HG02970 (cell line): ENCODE measurements at regions not wholly inside any gene's neighbourhood (a gene's known extent, or its start where the extent isn't known, plus 50 kb on each side); places are given as distances from the start of the nearest gene placed in this dataset.

Experiments
- ATAC-seq: cut with Tn5 transposase; IDR thresholded peaks from one replicate; pipeline ENCODE4 v1.9.1; 2021; ENCODE audit warnings: mild to moderate bottlenecking, moderate library complexity, moderate number of reproducible peaks; ENCODE audit not compliant: unreplicated experiment, low FRiP score

DNA sequence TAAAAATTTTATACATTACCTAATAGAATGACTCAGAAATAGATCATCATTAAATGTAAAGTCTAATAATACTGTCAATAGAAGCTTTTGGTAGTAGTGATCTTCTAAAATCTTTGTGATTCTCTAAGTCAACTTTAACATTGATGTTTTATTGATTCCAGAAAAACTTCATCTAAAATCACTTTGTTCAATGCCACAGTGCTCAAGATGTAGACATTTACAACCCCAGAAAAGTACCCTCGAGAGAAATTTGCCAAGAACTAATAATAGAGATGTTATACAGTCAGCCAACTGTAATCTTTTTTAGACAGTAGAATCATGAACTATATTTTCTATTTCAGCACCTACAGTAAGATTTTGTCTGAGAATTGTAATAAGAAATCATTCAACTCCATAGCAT is 369.2 kb upstream of the AKR1E2 start:
- ATAC-seq = no peak

GRCh38 chr10:4456279-4456678 is 369.7 kb upstream of the AKR1E2 start:
- no peak for ATAC-seq

DNA sequence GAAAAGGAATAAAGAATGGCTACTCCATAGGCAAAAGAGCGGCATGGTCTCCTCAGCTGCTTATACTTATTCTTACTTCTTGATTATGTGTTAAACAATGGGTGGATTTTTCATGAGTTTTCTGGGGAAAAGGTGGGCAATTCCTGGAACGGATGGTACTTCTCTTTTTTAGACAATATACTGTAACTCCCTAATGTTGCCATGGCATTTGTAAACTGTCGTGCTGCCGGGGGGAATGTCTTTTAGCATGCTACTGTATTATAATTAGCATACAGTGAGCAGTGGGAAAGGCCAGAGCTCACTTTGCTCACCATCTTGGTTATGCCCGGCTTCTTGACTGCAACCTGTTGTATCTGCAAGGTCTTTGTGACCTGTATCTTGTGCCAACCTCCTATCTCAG is 372.1 kb upstream of the AKR1E2 start:
- no peak for ATAC-seq

DNA sequence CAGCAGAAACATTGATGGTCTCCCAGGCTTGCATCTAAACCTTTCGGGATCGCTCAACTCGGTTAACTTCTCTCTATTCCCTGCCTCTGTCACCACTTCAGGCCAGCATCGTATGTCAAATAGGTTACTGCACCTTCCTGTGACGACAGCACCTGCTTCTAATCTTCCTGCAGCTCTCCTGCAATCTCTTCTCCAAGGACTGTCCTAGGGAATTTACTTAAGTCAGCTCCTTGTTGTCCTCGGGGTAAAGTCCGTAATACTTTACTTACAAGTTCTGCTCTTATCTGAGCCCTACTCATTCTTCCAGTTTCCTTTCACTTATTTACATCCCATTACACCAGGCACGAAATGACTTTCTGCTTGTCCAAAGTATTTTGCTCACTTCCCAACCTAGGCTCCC is 372.7 kb upstream of the AKR1E2 start:
- ATAC-seq = no peak

GRCh38 chr10:4450981-4451908 is 374.8 kb upstream of the AKR1E2 start:
- no peak for ATAC-seq

DNA sequence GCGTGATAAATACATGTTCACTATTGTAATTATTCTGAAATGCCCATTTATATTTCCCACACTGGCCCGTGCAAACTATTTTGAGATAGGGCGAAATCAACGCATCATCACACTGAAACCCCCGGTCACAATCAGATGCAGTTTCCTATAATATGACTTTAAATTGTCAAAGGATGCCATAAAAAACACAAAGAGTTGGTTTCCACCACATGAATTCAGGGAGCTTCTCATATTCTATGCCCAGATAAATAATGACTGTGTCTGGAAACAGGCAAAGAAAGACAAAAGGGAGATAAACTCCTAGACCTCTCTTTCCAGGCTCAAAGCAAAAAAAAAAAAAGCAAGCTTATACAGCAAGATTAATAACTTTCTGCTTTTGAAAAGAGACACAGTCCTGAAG is 375.8 kb upstream of the AKR1E2 start:
- ATAC-seq = no peak

- ATAC-seq = no peak
Measured at GRCh38 chr10:4448030-4448429, 378.0 kb upstream of the AKR1E2 start.

- ATAC-seq = no peak
Measured at GRCh38 chr10:4443419-4443818, 382.6 kb upstream of the AKR1E2 start.

DNA sequence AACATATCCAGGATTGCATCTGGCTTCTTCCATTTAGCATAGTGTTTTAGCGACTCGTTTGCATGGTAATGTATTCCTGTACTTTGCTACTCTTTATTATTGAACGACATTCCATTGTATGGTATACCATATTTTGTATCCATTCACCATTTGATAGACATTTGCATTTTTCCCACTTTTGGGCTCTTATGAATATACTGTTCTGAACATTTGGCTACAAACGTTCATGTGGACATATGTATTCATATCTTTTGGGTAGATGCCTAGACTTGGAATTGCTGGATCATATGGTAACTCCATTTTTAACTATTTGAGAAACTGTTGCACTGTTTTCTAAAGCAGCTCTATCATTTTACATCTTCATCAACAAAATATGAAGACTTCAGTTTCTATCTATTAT is 383.7 kb upstream of the AKR1E2 start:
- no peak for ATAC-seq

GRCh38 chr10:4440260-4440659 is 385.7 kb upstream of the AKR1E2 start:
- no peak for ATAC-seq

DNA sequence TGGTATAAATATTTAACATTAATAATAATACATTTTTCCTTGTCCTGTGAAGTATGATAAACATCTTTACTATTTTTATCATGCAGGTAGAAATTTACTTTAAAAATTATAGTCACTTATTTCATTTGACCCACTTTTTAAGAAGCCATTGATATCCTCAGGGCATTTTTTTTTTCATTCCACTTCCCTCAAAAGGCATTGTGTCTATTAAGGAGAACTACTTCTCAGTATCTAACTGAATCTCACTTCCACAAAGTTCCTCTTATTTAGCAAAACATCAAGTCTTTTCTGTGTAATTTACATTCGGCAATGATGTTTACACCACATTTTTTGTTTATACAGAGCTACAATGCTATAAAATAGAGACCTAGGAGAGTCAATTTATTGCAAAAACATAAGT is 388.2 kb upstream of the AKR1E2 start:
- no peak for ATAC-seq

- ATAC-seq = no peak
Measured at GRCh38 chr10:4437061-4437460, 388.9 kb upstream of the AKR1E2 start.

DNA sequence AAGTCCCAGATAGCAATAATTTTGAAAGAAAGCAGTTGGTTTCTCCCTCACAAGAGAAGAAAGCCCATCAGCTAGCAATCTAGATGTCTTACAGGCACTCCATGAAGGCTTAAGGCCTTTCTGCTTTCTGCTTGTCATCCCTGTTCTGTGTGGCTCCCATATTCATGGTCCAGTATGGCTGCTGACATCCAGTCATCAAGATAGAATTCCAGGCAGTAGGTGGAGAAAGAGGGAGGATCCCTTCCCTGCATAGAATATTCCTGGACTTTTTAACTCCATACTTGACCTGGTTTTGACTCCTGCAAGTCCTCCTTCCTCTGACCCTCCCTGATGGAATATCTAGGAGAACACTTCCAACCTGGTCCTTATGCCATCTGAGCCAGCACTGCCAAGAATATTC is 389.9 kb upstream of the AKR1E2 start:
- ATAC-seq = no peak

GRCh38 chr10:4434516-4435071 is 391.4 kb upstream of the AKR1E2 start:
- no peak for ATAC-seq

DNA sequence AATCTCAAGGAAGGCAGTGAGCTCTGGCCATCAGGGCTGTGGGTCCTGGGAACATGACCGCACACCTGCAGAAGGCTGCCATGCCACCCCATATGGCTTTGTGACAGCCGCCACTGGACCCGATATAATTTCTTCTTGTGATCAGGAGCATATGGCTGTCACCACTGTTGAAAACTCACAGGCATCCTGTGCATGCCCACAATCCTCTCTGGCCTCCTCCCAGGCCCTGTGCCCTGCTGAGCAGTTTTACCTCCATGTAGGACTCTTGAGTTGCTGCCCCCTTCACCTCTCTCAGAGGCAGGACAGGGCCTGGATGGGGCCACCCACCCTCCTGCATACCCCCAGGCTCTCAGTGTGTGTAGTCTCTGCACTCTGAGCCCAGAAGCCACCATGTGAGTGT is 391.9 kb upstream of the AKR1E2 start:
- ATAC-seq = no peak

DNA sequence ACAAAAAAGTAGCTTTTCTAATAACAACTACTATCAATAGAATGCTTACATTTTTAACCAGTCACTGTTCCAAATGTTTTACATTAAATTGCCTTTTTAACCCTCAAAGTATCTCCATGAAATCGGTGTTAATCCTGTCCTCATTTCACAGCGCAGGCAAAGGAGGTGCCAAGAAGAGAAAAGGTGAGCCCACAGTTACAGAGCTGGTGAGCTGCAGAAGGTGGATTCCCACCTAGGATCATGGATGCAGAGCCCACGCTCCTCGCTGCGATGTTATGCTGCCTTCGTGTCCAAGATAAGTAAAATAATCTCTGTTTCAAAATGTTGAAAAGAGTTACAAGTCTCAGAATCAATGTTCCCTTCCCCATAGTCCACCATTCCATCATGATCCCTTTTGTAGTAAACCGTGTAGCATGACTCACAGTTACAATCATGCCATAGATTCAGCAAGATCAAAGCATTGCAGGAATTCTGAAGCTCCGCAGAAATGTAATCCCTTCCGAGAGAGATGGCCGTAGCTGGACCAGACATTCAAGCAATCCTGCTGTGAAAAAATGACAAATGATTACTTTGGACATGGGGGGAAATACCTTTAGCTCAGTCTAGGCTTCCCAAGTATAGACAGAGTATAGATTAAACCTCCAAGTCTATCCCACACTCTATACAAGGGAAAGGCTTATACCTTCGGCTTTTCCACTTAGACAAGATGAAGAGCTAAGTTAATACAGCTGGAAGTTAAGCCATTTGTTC is 394.7 kb upstream of the AKR1E2 start:
- no peak for ATAC-seq

GRCh38 chr10:4429571-4429970 is 396.4 kb upstream of the AKR1E2 start:
- no peak for ATAC-seq

DNA sequence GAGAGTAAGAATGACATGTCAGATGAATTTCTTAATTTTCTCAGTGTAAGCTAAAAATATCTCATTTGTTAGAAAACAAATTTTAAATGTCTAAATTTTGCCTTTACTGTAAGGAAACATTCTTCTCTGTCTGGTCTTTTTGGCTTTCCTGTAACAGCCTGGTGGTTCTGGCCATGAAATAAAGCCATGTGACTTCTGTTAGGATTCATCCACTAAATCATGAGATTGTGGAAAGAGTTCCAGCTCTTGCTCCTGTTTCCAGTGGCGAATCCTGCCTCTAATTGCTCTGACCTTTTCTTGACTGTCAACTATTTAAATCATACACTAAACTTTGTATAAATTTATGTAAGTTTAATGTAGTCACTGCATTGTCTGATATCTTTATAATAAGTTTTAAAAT is 398.5 kb upstream of the AKR1E2 start:
- no peak for ATAC-seq

DNA sequence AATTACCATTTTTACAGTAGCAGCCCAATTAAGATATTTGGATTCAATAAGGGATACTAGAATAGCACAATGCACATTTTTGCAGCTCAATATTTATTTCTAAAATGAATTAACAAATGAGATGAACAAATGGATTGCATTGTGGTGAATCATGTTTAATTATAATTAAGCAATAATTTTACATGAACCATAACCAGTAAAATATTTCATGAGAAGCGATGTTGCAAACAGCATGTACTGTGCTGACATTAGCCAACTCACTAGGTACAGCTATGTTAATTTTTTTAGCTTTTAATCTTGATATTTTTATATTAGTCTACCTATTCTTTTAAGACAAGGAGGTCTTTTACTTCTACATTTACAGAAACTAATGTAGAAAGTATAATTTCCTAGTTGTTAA is 399.1 kb upstream of the AKR1E2 start:
- ATAC-seq = no peak

DNA sequence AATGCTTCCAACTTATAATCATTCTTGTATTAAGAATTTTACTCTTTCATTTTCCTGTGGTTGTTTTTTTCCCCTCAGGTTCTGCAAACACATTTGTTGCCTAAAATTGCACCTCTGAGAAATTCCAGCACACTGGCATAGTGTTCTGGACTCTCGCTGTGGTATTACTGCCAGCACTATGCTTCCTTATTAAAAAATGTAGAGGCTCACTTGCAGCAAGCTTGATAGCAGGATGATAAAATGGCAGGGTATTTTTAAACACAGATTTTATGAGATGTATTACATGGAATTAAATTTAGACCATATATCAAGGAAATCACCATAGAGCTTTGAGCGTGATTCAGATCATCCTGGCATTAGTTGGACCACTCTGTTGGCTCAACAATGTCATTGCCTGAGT is 416.7 kb upstream of the AKR1E2 start:
- no peak for ATAC-seq

- no peak for ATAC-seq
Measured at GRCh38 chr10:4407783-4408182, 418.2 kb upstream of the AKR1E2 start.

- ATAC-seq = no peak
Measured at GRCh38 chr10:4405828-4406227, 420.2 kb upstream of the AKR1E2 start.
